ENCODE measurements at regions not wholly inside any gene's neighbourhood (a gene's known extent, or its start where the extent isn't known, plus 50 kb on each side); places are given as distances from the start of the nearest gene placed in this dataset.

GRCh38 chr12:76143343-76144244 lies 59.1 kb upstream of the NAP1L1 start:
- no peak for ATAC-seq
- no peak overlapping the region for H3K4me3 ChIP-seq
- H3K36me3 ChIP-seq: no peaks in the 10 kb centered on the region
- no peaks in the 10 kb centered on the region for H3K4me1 ChIP-seq
- peaks cover 0 to 6% (median 0%) of the 10 kb centered on the region in 11 donors for H3K9me3 ChIP-seq
- intact Hi-C loops (cut with DNase I): no loop called here
- TF ChIP-seq CTCF (IDR thresholded peaks at IDR 0.05): no peak
- 43 to 47% methylated on average over 6 of the region's 6 CpGs for WGBS, 2 donors
- DNase-seq: no peak
- H3K27ac ChIP-seq: no peak overlapping the region
- no peaks in the 10 kb centered on the region for H3K27me3 ChIP-seq

GRCh38 chr12:76142305-76142704 lies 57.8 kb upstream of the NAP1L1 start:
- H3K36me3 ChIP-seq: no peaks in the 10 kb centered on the region
- H3K9me3 ChIP-seq: peaks cover 0 to 15% (median 3%) of the 10 kb centered on the region in 11 donors
- no peak for DNase-seq
- no peak overlapping the region for H3K27ac ChIP-seq
- no peaks in the 10 kb centered on the region for H3K4me1 ChIP-seq
- 89 to 92% methylated on average over 3 of the region's 3 CpGs for WGBS, 2 donors
- ATAC-seq: no peak
- intact Hi-C loops (cut with DNase I): no loop called here
- no peak overlapping the region for H3K4me3 ChIP-seq
- no peaks in the 10 kb centered on the region for H3K27me3 ChIP-seq
- no peak for TF ChIP-seq CTCF (IDR thresholded peaks at IDR 0.05)

GRCh38 chr12:76138656-76139055 lies 54.2 kb upstream of the NAP1L1 start:
- H3K9me3 ChIP-seq: peaks cover 0 to 19% (median 3%) of the 10 kb centered on the region in 11 donors
- TF ChIP-seq CTCF (IDR thresholded peaks at IDR 0.05): no peak
- intact Hi-C loops (cut with DNase I): no loop called here
- no peaks in the 10 kb centered on the region for H3K27me3 ChIP-seq
- H3K36me3 ChIP-seq: no peaks in the 10 kb centered on the region
- WGBS, 2 donors: 91 to 93% methylated on average over 2 of the region's 2 CpGs
- no peaks in the 10 kb centered on the region for H3K4me1 ChIP-seq
- DNase-seq (no peak), ATAC-seq (no peak)
- no peak overlapping the region for H3K4me3 ChIP-seq
- H3K27ac ChIP-seq: no peak overlapping the region

GRCh38 chr12:76137606-76138005 lies 53.1 kb upstream of the NAP1L1 start:
- no peak overlapping the region for H3K27ac ChIP-seq
- H3K4me3 ChIP-seq: no peak overlapping the region
- TF ChIP-seq CTCF (IDR thresholded peaks at IDR 0.05): no peak
- no peaks in the 10 kb centered on the region for H3K4me1 ChIP-seq
- 30 to 44% methylated on average over 6 of the region's 6 CpGs for WGBS, 2 donors
- ATAC-seq (no peak), DNase-seq (no peak)
- H3K9me3 ChIP-seq: peaks cover 0 to 19% (median 3%) of the 10 kb centered on the region in 11 donors
- intact Hi-C loops (cut with DNase I): no loop called here
- H3K27me3 ChIP-seq: no peaks in the 10 kb centered on the region
- no peaks in the 10 kb centered on the region for H3K36me3 ChIP-seq
